Neural cell (in vitro differentiated cells): ENCODE measurements at regions not wholly inside any gene's neighbourhood (a gene's known extent, or its start where the extent isn't known, plus 50 kb on each side); places are given as distances from the start of the nearest gene placed in this dataset.

Experiments used
- H2AFZ ChIP-seq: fragments of 200-600, 300-800 bp; sonication (generic), shearing (Covaris generic); 2 replicates; pipeline ENCODE4 v1.6.0; 2014; ENCODE audit warnings: low read depth, mild to moderate bottlenecking, antibody characterized with exemption, low read length, moderate library complexity
- H3F3A ChIP-seq: fragments of 200-600 bp; shearing (Covaris generic); 2 replicates; pipeline ENCODE4 v1.6.1; 2016; ENCODE audit warnings: mild to moderate bottlenecking, moderate library complexity, mixed read lengths, antibody characterized with exemption, low read length; ENCODE audit not compliant: insufficient read depth, poor library complexity, severe bottlenecking
- H3K27ac ChIP-seq: fragments of 200-600, 300-800 bp; sonication (generic), shearing (Covaris generic); 2 replicates; pipeline ENCODE4 v1.5.1; 2014; ENCODE audit warnings: mild to moderate bottlenecking, low read length, moderate library complexity
- H3K27me3 ChIP-seq: fragments of 300-800, 200-600 bp; sonication (generic), shearing (Covaris generic); 2 replicates; pipeline ENCODE4 v1.6.0; 2014; ENCODE audit warnings: mild to moderate bottlenecking, low read depth, low read length, moderate library complexity; ENCODE audit not compliant: insufficient read depth
- H3K36me3 ChIP-seq: fragments of 300-800, 200-600 bp; sonication (generic), shearing (Covaris generic); 2 replicates; pipeline ENCODE4 v1.5.1; 2014; ENCODE audit warnings: mild to moderate bottlenecking, antibody characterized with exemption, low read length, moderate library complexity; ENCODE audit not compliant: insufficient read depth
- H3K4me2 ChIP-seq: fragments of 300-800, 200-600 bp; sonication (generic), shearing (Covaris generic); 2 replicates; pipeline ENCODE4 v1.6.0; 2014; ENCODE audit warnings: mild to moderate bottlenecking, low read length
- H3K4me3 ChIP-seq: fragments of 300-800, 200-600 bp; sonication (generic), shearing (Covaris generic); 2 replicates; pipeline ENCODE4 v1.5.1; 2014; ENCODE audit warnings: mild to moderate bottlenecking, low read length, moderate library complexity
- H3K79me2 ChIP-seq: fragments of 200-600 bp; shearing (Covaris generic); replicated peaks from 2 replicates; pipeline ENCODE4 v1.6.0; 2014; ENCODE audit warnings: mild to moderate bottlenecking, low read length, moderate library complexity; ENCODE audit not compliant: insufficient read depth
- H3K9ac ChIP-seq: fragments of 300-800, 200-600 bp; sonication (generic), shearing (Covaris generic); 2 replicates; pipeline ENCODE4 v1.6.1; 2016; ENCODE audit warnings: mild to moderate bottlenecking, low read length, mixed read lengths
- H3K9me2 ChIP-seq: fragments of 200-600 bp; shearing (Covaris generic); 2 replicates; pipeline ENCODE4 v1.6.1; 2016; ENCODE audit warnings: mild to moderate bottlenecking, low read length, mixed read lengths; ENCODE audit not compliant: insufficient read depth
- H3K9me3 ChIP-seq: fragments of 200-600, 300-800 bp; sonication (generic), shearing (Covaris generic); 2 replicates; pipeline ENCODE4 v1.6.1; 2016; ENCODE audit warnings: mild to moderate bottlenecking, mixed run types, low read length, moderate library complexity, mixed read lengths
- H4K20me1 ChIP-seq: fragments of 200-600 bp; shearing (Covaris generic); 2 replicates; pipeline ENCODE4 v1.6.1; 2016; ENCODE audit warnings: mild to moderate bottlenecking, mixed run types; ENCODE audit not compliant: insufficient read depth
- CTCF ChIP-seq: fragments of 450-650 bp; IDR thresholded peaks from 2 replicates; pipeline ENCODE4 v1.5.1; 2014; ENCODE audit warnings: antibody characterized with exemption, mild to moderate bottlenecking, moderate library complexity; ENCODE audit not compliant: poor library complexity, severe bottlenecking
- EP300 ChIP-seq: fragments of 450-650 bp; conservative IDR thresholded peaks from 2 replicates; pipeline ENCODE4 v1.6.1; 2014; ENCODE audit warnings: antibody characterized with exemption, mild to moderate bottlenecking, moderate library complexity; ENCODE audit not compliant: poor library complexity, severe bottlenecking
- EZH2 ChIP-seq: fragments of 200-600, 300-800 bp; shearing (Covaris generic), sonication (generic); IDR thresholded peaks from 2 replicates; pipeline ENCODE4 v1.6.1; 2014; ENCODE audit warnings: antibody characterized with exemption, low read length, borderline replicate concordance, mild to moderate bottlenecking; ENCODE audit not compliant: insufficient read depth, poor library complexity, severe bottlenecking
- MXI1 ChIP-seq: fragments of 450-650 bp; conservative IDR thresholded peaks from 2 replicates; pipeline ENCODE4 v1.6.1; 2014; ENCODE audit warnings: antibody characterized with exemption, mild to moderate bottlenecking; ENCODE audit not compliant: poor library complexity, severe bottlenecking
- POLR2AphosphoS5 ChIP-seq: IDR thresholded peaks from 2 replicates; pipeline ENCODE4 v1.6.1; 2012
- RAD21 ChIP-seq: fragments of 450-650 bp; conservative IDR thresholded peaks from 2 replicates; pipeline ENCODE4 v1.6.1; 2014; ENCODE audit warnings: antibody characterized with exemption, mild to moderate bottlenecking, moderate library complexity
- REST ChIP-seq: IDR thresholded peaks from 2 replicates; pipeline ENCODE4 v1.6.1; 2012; ENCODE audit warnings: borderline replicate concordance
- SMC3 ChIP-seq: fragments of 450-650 bp; conservative IDR thresholded peaks from 2 replicates; pipeline ENCODE4 v1.6.1; 2014; ENCODE audit warnings: antibody characterized with exemption, mild to moderate bottlenecking, moderate library complexity; ENCODE audit not compliant: poor library complexity
- TAF1 ChIP-seq: IDR thresholded peaks from 2 replicates; pipeline ENCODE4 v1.6.1; 2012; ENCODE audit warnings: low read depth

- H3K27ac ChIP-seq = no peak overlapping the region
- H3K9me2 ChIP-seq = no peaks in the 10 kb centered on the region
- no peaks in the 10 kb centered on the region for H3F3A ChIP-seq
- TF ChIP-seq TAF1 (no peak), POLR2AphosphoS5 (no peak), SMC3 (no peak), EP300 (no peak)
- H3K4me3 ChIP-seq = no peak overlapping the region
- no peaks in the 10 kb centered on the region for H4K20me1 ChIP-seq
- H3K27me3 ChIP-seq = no peaks in the 10 kb centered on the region
- H3K9me3 ChIP-seq = no peaks in the 10 kb centered on the region
- no peak overlapping the region for H3K9ac ChIP-seq
- H2AFZ ChIP-seq = no peak overlapping the region
- no peak overlapping the region for H3K4me2 ChIP-seq
- no peaks in the 10 kb centered on the region for H3K79me2 ChIP-seq
- no peaks in the 10 kb centered on the region for H3K36me3 ChIP-seq
Measured at GRCh38 chr10:29210266-29210868, 78.5 kb upstream of the LYZL1 start.

- TF ChIP-seq CTCF = no peak
- no peak for TF ChIP-seq TAF1
- TF ChIP-seq EP300 = no peak
- no peak for TF ChIP-seq RAD21
- no peak for TF ChIP-seq SMC3
- no peak for TF ChIP-seq REST
- no peak for TF ChIP-seq MXI1
- TF ChIP-seq EZH2 = no peak
- TF ChIP-seq POLR2AphosphoS5 = no peak
- Histone ChIP-seq H3K79me2 (no peaks in the 10 kb centered on the region), H3K4me3 (no peak overlapping the region), H3K9ac (no peak overlapping the region), H3K4me2 (no peak overlapping the region), H3K27me3 (no peaks in the 10 kb centered on the region), H2AFZ (no peak overlapping the region), H3K9me2 (no peaks in the 10 kb centered on the region), H3F3A (no peaks in the 10 kb centered on the region), H3K36me3 (no peaks in the 10 kb centered on the region), H3K9me3 (no peaks in the 10 kb centered on the region), H3K27ac (no peak overlapping the region), H4K20me1 (no peaks in the 10 kb centered on the region)
Measured at GRCh38 chr10:29212597-29212996, 76.3 kb upstream of the LYZL1 start.
